ENCODE measurements at regions not wholly inside any gene's neighbourhood (a gene's known extent, or its start where the extent isn't known, plus 50 kb on each side); places are given as distances from the start of the nearest gene placed in this dataset.
"Not testable (repeated sequence)": the region's sequence is repeated elsewhere in the genome, so short reads cannot be mapped to it uniquely, and the experiment has no call there.

- H3K9ac ChIP-seq (ENCODE audit: insufficient read depth in 1 of 2, low read depth in 2 of 2, low read length in 2 of 2); H3K27ac ChIP-seq (ENCODE audit: extremely low read depth, low read depth, low read length); H3K4me1 ChIP-seq (replicated peaks in 1 of 2; ENCODE audit: control insufficient read depth in 2 of 2, insufficient read depth in 2 of 2, low read length in 2 of 2); H3K9me1 ChIP-seq (ENCODE audit: control insufficient read depth, insufficient read depth, low read length); H4K20me1 ChIP-seq (replicated peaks; ENCODE audit: control insufficient read depth, insufficient read depth, low read length); H3K4me2 ChIP-seq (ENCODE audit: insufficient read depth, low read length); DNase-seq (ENCODE audit: extremely low read depth in 1 of 4, low spot score in 3 of 4); CTCF ChIA-PET (ENCODE audit: low intra/inter-chr PET ratio); H3K27me3 ChIP-seq (ENCODE audit: control insufficient read depth in 2 of 2, insufficient read depth in 2 of 2, low read length in 2 of 2); ATAC-seq; BruUV-seq (replicated peaks); H3K36me3 ChIP-seq (ENCODE audit: control insufficient read depth, insufficient read depth, low read length); intact Hi-C loops (cut with micrococcal nuclease); in situ Hi-C loops (cut with MboI); FAIRE-seq; H3K79me2 ChIP-seq (ENCODE audit: control insufficient read depth, insufficient read depth, low read length); POLR2A ChIA-PET; H2AFZ ChIP-seq (ENCODE audit: low read depth, low read length); H3K4me3 ChIP-seq; H3K9me3 ChIP-seq (replicated peaks; ENCODE audit: control insufficient read depth, insufficient read depth, low read depth, low read length): not testable (repeated sequence)
- WGBS (ENCODE audit: insufficient coverage, low coverage, missing lambda C conversion rate), result 69% methylated on average over 3 of the region's 3 CpGs
- TF ChIP-seq KDM1A (IDR thresholded peaks at IDR 0.05) (peak in 1 of 2 experiments; percentile 60; a peak in 1 of 4 replicates), ZNF146 (CRISPR knock-in tag; IDR thresholded peaks at IDR 0.05; ENCODE audit: unreplicated experiment) (peak; percentile 96), BCOR (IDR thresholded peaks at IDR 0.05) (peak; percentile 73; the same call in 1 of the 2 replicates)
Observed at GRCh38 chr6:11842795-11843194, 64.2 kb upstream of the ADTRP start.

GRCh38 chr6:11835065-11835464 is 56.5 kb upstream of the ADTRP start:
- Histone ChIP-seq H3K9me3 (replicated peaks; ENCODE audit: control insufficient read depth, insufficient read depth, low read depth, low read length) (peaks cover 9% of the 10 kb centered on the region), H3K27me3 (ENCODE audit: control insufficient read depth in 2 of 2, insufficient read depth in 2 of 2, low read length in 2 of 2) (no peaks in the 10 kb centered on the region), H4K20me1 (replicated peaks; ENCODE audit: control insufficient read depth, insufficient read depth, low read length) (no peaks in the 10 kb centered on the region), H3K4me2 (ENCODE audit: insufficient read depth, low read length) (no peak overlapping the region), H3K4me1 (replicated peaks in 1 of 2; ENCODE audit: control insufficient read depth in 2 of 2, insufficient read depth in 2 of 2, low read length in 2 of 2) (peaks cover 13 to 29% of the 10 kb centered on the region in 2 experiments; a peak in 4 of 5 replicates), H3K9ac (ENCODE audit: insufficient read depth in 1 of 2, low read depth in 2 of 2, low read length in 2 of 2) (peak overlapping the region in 1 of 2 experiments; percentile 54; a peak in 1 of 4 replicates), H3K9me1 (ENCODE audit: control insufficient read depth, insufficient read depth, low read length) (no peaks in the 10 kb centered on the region), H2AFZ (ENCODE audit: low read depth, low read length) (peak overlapping the region; percentile 67), H3K4me3 (no peak overlapping the region), H3K27ac (ENCODE audit: extremely low read depth, low read depth, low read length) (peak overlapping the region; percentile 74), H3K36me3 (ENCODE audit: control insufficient read depth, insufficient read depth, low read length) (no peaks in the 10 kb centered on the region), H3K79me2 (ENCODE audit: control insufficient read depth, insufficient read depth, low read length) (no peaks in the 10 kb centered on the region)
- ChIA-PET POLR2A (interaction anchor here (1.2 kb wide), 1 partner anchor 17 kb away, joined by 7 read pairs; no protein-coding TSS in a partner anchor), CTCF (ENCODE audit: low intra/inter-chr PET ratio) (interaction anchor here (0.7 kb wide), 1 partner anchor 47 kb away, joined by 3 read pairs; no protein-coding TSS in a partner anchor)
- TF ChIP-seq SLC30A9 (CRISPR knock-in tag; IDR thresholded peaks at IDR 0.05) (no peak), GATA2 (CRISPR knock-in tag; IDR thresholded peaks at IDR 0.05) (no peak), RFX5 (IDR thresholded peaks at IDR 0.05; ENCODE audit: low read depth, low read length) (no peak), PYGO2 (tag; IDR thresholded peaks at IDR 0.05) (no peak), FOS (IDR thresholded peaks at IDR 0.05; ENCODE audit: extremely low read depth, insufficient read length) (no peak), ZNF184 (CRISPR knock-in tag; IDR thresholded peaks at IDR 0.05) (no peak), RAD51 (IDR thresholded peaks at IDR 0.05; ENCODE audit: borderline replicate concordance, low read depth) (no peak), CREBBP (IDR thresholded peaks at IDR 0.05; ENCODE audit: low read depth, low read length) (no peak)
- TF ChIP-seq, protein P1, sequence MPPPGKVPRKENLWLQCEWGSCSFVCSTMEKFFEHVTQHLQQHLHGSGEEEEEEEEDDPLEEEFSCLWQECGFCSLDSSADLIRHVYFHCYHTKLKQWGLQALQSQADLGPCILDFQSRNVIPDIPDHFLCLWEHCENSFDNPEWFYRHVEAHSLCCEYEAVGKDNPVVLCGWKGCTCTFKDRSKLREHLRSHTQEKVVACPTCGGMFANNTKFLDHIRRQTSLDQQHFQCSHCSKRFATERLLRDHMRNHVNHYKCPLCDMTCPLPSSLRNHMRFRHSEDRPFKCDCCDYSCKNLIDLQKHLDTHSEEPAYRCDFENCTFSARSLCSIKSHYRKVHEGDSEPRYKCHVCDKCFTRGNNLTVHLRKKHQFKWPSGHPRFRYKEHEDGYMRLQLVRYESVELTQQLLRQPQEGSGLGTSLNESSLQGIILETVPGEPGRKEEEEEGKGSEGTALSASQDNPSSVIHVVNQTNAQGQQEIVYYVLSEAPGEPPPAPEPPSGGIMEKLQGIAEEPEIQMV (tag; conservative IDR thresholded peaks at IDR 0.05; ENCODE audit: low read depth), result no peak
- TF ChIP-seq, protein P2, sequence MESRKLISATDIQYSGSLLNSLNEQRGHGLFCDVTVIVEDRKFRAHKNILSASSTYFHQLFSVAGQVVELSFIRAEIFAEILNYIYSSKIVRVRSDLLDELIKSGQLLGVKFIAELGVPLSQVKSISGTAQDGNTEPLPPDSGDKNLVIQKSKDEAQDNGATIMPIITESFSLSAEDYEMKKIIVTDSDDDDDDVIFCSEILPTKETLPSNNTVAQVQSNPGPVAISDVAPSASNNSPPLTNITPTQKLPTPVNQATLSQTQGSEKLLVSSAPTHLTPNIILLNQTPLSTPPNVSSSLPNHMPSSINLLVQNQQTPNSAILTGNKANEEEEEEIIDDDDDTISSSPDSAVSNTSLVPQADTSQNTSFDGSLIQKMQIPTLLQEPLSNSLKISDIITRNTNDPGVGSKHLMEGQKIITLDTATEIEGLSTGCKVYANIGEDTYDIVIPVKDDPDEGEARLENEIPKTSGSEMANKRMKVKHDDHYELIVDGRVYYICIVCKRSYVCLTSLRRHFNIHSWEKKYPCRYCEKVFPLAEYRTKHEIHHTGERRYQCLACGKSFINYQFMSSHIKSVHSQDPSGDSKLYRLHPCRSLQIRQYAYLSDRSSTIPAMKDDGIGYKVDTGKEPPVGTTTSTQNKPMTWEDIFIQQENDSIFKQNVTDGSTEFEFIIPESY (CRISPR knock-in tag; IDR thresholded peaks at IDR 0.05), result no peak
- intact Hi-C loops (cut with micrococcal nuclease), result no loop called here
- DNase-seq (ENCODE audit: extremely low read depth in 1 of 4, low spot score in 3 of 4) (no peak), FAIRE-seq (no peak), ATAC-seq (no peak)
- 75% methylated on average over 2 of the region's 2 CpGs for WGBS (ENCODE audit: insufficient coverage, low coverage, missing lambda C conversion rate)
- no TSS peak for BruUV-seq (replicated peaks)
- in situ Hi-C loops (cut with MboI), result no loop called here

Measured in K562 (cell line).